ENCODE measurements at regions not wholly inside any gene's neighbourhood (a gene's known extent, or its start where the extent isn't known, plus 50 kb on each side); places are given as distances from the start of the nearest gene placed in this dataset.

- no peak for DNase-seq (ENCODE audit: low read depth)
- TF ChIP-seq CTCF (conservative IDR thresholded peaks at IDR 0.05; ENCODE audit: control insufficient read depth, insufficient read depth, low read depth, low read length) = no peak
- no peak overlapping the region for H3K4me3 ChIP-seq (ENCODE audit: control insufficient read depth, low read depth, low read length)
Observed at GRCh38 chr15:31271711-31272557, 54.7 kb upstream of the KLF13 start.

- no peak for TF ChIP-seq CTCF (conservative IDR thresholded peaks at IDR 0.05; ENCODE audit: control insufficient read depth, insufficient read depth, low read depth, low read length)
- no peak overlapping the region for H3K4me3 ChIP-seq (ENCODE audit: control insufficient read depth, low read depth, low read length)
- DNase-seq (ENCODE audit: low read depth) = no peak
Observed at GRCh38 chr15:31272558-31273257, 53.9 kb upstream of the KLF13 start.

GRCh38 chr15:31273258-31273941 lies 53.2 kb upstream of the KLF13 start:
- no peak for DNase-seq (ENCODE audit: low read depth)
- no peak overlapping the region for H3K4me3 ChIP-seq (ENCODE audit: control insufficient read depth, low read depth, low read length)
- no peak for TF ChIP-seq CTCF (conservative IDR thresholded peaks at IDR 0.05; ENCODE audit: control insufficient read depth, insufficient read depth, low read depth, low read length)

DNA sequence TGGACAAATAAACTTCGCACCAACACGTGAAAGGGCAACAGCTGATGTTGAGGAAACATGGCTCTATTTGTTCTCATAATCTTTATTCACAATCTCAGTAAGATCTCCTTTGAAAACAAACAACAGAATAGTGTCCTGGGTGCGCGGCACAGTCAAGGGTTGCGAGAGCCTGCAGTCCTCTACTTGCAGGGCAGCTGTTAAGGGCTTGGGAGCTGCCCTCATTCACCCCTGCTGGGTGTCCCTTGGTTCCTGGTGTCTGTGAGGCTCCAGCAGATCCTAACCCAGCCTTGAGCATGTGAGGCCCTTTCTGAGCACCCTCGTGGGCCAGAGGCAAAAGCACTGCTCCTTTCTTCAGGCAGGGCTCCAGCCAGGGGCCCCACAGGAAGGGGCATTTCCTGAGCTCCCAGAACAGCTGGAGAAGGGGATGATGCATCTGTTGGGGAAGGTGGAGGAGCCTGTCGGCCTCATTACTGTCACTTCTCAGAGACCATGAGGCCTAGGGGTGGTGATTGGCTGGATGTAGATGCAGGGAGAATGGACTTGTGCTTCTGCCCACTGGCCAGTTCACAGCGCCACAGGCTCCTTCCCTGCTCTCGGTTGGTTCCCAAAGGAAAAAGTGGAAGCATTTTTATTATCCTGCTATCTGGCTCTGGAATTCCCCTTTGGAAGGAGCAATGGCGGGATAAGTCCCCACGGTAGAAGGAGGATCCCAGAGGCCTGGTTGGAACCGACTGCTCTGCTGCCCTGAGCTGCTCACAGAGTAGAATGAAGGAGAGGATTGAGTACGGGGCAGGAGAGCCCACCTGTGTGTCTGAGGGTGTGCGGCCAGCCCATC lies 51.9 kb upstream of the KLF13 start:
- TF ChIP-seq CTCF (conservative IDR thresholded peaks at IDR 0.05; ENCODE audit: control insufficient read depth, insufficient read depth, low read depth, low read length) = no peak
- no peak overlapping the region for H3K4me3 ChIP-seq (ENCODE audit: control insufficient read depth, low read depth, low read length)
- DNase-seq (ENCODE audit: low read depth) = no peak

DNA sequence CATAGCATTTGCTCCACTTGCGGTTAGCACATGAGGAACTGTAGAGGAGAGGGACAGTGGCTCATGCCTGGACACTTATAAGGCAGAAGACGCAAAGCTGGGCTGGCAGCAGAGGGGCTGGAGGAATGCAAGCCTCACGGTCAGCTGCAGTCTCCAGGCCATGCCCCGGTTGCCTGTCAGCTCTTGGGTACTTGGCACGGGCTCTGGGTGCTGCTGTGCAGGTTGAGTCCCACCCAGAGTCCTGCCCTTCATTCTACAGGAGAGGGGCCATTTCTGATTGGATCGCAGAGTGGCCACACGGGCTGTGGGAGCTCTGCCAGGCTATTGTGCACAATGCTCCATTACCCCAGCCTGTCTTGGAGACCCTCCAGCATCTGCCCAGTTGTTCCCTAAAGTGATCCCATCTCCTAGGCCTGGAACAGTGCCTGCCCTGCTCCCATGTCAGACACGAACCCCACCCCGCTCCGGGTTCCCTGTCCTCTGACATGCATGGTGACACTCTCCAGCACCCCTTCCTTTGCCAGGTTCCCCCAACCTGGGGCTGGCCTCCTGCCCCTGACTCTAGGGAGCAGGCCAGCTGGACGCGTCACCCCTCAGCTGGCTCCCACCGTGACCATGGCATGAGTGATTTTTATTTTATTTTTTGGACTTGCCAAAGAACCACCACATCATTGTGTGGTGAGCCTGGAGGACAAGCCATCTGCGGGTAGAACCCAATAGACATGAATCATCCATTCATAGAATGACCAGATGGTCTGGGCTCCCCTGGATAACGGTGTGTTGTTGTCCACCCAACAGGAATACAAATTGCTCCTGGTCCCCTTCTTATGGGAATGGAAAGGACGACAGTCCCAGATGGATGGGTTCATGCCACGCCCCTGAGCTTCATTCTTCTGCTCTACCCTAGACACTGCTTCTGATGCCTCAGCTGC lies 51.0 kb upstream of the KLF13 start:
- TF ChIP-seq CTCF (conservative IDR thresholded peaks at IDR 0.05; ENCODE audit: control insufficient read depth, insufficient read depth, low read depth, low read length) = no peak
- no peak overlapping the region for H3K4me3 ChIP-seq (ENCODE audit: control insufficient read depth, low read depth, low read length)
- no peak for DNase-seq (ENCODE audit: low read depth)

Measured in fibroblast of mammary gland (primary cell).